GM13976 (cell line): ENCODE measurements at regions not wholly inside any gene's neighbourhood (a gene's known extent, or its start where the extent isn't known, plus 50 kb on each side); places are given as distances from the start of the nearest gene placed in this dataset.

Experiments used
- DNase-seq: peaks from one replicate; pipeline ENCODE4 v3.0.0; 2012; ENCODE audit warnings: low spot score
- CTCF ChIP-seq: IDR thresholded peaks from 2 replicates; pipeline ENCODE4 v1.5.1; 2012; ENCODE audit warnings: borderline replicate concordance, mild to moderate bottlenecking; ENCODE audit not compliant: insufficient read depth; ENCODE audit errors: extremely low read depth, missing control alignments, control extremely low read depth
- in situ Hi-C: fragments of 300-500 bp; cut with MboI; formaldehyde crosslinking; loops from one replicate; pipeline ENCODE4 v1.12.0; 2022; ENCODE audit warnings: low sequenced_read_pairs, mixed read lengths, inconsistent platforms; ENCODE audit not compliant: unreplicated experiment

GRCh38 chr6:142653710-142654420 lies 291.1 kb downstream of the HIVEP2 start:
- no peak for TF ChIP-seq CTCF
- no peak for DNase-seq
- in situ Hi-C loops, result no loop called here

- in situ Hi-C loops, result no loop called here
- no peak for DNase-seq
- no peak for TF ChIP-seq CTCF
These were observed 285.3 kb downstream of the HIVEP2 start for GRCh38 chr6:142659661-142660060.

- in situ Hi-C loops, result no loop called here
- TF ChIP-seq CTCF, result no peak
- no peak for DNase-seq
These were observed 279.6 kb downstream of the HIVEP2 start for GRCh38 chr6:142665393-142665792.

- no peak for TF ChIP-seq CTCF
- in situ Hi-C loops, result no loop called here
- DNase-seq, result no peak
These were observed 278.3 kb downstream of the HIVEP2 start for GRCh38 chr6:142666599-142667185.

- no peak for DNase-seq
- in situ Hi-C loops, result no loop called here
- TF ChIP-seq CTCF, result no peak
These were observed 275.3 kb downstream of the HIVEP2 start for GRCh38 chr6:142669471-142670351.

GRCh38 chr6:142671791-142672190 lies 273.2 kb downstream of the HIVEP2 start:
- TF ChIP-seq CTCF, result no peak
- in situ Hi-C loops, result no loop called here
- no peak for DNase-seq
